ENCODE measurements at regions not wholly inside any gene's neighbourhood (a gene's known extent, or its start where the extent isn't known, plus 50 kb on each side); places are given as distances from the start of the nearest gene placed in this dataset.

DNA sequence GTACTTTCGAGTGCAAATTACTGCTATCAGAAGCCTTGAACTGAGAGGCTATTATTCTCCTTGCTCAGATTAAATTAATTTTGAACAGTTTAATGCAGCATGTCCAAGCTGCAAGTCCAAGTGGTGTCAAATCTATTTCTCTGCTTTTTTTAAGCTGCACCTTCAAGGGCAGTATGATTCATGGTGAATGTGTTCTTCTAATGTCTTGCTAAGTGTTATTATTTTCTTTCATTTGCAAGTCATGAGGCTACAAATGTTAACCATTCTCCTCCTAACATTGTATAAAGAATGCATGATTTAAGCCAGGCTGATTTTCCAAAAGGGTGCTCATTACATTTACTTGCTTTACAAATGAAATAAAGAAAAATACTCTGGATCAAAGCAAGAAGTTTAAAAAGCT, 200.4 kb downstream of the TEX13C start:
- TF ChIP-seq POLR2AphosphoS5 (IDR thresholded peaks at IDR 0.05) (no peak), CTCF (IDR thresholded peaks at IDR 0.05) (no peak)

Data from gastroesophageal sphincter (tissue), 3 donors.